HG02970 (cell line): ENCODE measurements at regions not wholly inside any gene's neighbourhood (a gene's known extent, or its start where the extent isn't known, plus 50 kb on each side); places are given as distances from the start of the nearest gene placed in this dataset.
"Not testable (repeated sequence)": the region's sequence is repeated elsewhere in the genome, so short reads cannot be mapped to it uniquely, and the experiment has no call there.

ENCODE experiments used
- ATAC-seq: cut with Tn5 transposase; IDR thresholded peaks from one replicate; pipeline ENCODE4 v1.9.1; 2021; ENCODE audit warnings: mild to moderate bottlenecking, moderate library complexity, moderate number of reproducible peaks; ENCODE audit not compliant: unreplicated experiment, low FRiP score

DNA sequence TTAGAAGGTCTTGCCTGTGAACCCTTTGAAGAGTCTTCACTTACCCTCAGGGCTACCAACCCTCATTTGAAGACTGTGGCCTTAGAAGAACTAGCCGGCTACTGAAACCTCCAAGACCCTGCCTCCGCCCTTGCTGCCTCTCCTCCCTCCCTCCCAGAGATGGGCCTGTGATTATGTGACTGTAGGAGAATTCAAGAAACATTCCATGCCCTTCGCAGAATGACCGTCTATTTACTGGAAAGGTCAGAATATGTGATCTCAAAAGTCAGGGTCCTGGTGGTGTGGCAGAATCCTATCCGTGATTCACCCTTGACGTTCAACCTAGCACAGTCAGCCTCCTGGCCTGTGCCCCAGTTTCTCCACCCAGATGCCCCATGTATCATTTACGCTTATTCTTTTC is 109.6 kb downstream of the CTNND1 start:
- no peak for ATAC-seq

- ATAC-seq: no peak
These were observed 111.8 kb downstream of the CTNND1 start for GRCh38 chr11:57873196-57873911.

DNA sequence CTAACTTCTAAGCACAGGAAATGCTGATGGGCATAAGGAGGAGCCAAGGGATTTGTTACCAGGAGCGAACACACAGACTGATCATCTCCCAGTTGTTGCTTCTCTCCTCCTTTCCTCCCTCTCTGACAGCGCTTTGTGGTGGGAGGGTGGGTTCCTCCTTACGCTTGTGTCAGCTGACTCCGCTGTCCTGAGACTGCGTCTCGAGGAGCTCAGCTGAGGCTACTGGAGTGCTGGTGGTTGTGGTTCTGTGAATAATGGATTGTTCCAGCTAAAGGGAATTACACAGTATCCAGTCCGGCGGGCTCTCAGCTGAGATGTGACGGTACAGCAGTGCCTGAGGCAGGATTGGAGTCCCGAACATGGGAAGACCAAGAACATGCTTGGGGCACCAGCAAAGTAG is 113.4 kb downstream of the CTNND1 start:
- ATAC-seq: no peak

GRCh38 chr11:57881647-57882046 is 120.0 kb downstream of the CTNND1 start:
- no peak for ATAC-seq

DNA sequence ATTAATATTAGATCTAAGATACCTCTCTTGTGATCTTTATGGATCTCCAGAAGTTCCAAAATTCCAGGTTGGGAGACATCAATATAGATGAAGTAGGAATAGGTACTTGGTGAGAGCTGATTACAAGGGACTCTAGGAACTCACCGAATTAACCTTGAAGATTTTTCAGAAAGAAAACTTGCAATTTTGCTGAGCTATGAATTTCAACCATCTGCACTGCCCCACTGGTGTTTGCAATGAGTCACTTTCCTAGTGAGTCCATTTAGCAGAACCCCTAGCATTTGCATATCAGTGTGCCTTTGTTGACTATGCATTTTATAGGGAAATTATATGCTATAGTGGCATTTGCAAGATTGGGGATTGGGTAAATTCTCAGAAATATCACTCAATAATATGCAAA is 122.0 kb downstream of the CTNND1 start:
- no peak for ATAC-seq

DNA sequence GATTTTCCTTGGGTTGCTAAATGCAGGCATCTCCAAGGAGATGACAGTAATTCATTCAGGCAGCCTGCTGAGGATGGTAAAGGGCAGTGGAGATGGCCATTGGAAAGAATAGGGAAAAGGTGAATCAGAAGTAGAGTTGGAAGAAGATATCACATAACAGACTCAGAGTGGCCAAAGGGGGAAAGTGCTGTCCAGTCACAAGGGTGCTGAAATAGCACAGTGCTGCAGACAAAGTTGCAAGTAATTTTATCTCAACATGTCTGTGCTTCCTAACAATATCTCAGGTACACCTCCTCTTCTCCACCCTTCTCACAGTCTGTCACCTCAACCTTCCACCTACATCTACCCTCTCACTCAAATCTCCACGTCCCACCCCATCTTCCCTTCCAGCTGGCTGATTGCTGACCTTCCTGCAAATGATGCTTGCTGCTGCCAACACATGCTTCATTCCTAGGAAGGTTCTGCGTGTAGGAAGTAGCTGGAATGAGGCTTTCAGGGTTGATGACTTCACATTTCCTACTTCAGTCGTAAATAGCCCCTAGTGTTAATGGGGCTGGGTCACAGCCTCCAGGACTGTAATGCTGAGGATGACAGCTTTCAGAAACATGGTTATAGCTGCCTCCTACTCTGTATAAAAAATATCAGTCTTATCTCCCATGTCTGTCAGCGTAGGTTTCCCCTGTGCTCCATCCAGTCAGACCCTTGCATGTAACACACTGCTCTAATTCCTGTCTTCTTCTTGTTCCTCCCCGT is 123.9 kb downstream of the CTNND1 start:
- ATAC-seq: no peak

- no peak for ATAC-seq
These were observed 126.8 kb downstream of the CTNND1 start for GRCh38 chr11:57888386-57888785.

- ATAC-seq: no peak
These were observed 128.9 kb downstream of the CTNND1 start for GRCh38 chr11:57890521-57890920.

GRCh38 chr11:57893200-57893599 is 130.5 kb upstream of the OR9Q1 start:
- ATAC-seq: not testable (repeated sequence)

- ATAC-seq: no peak
These were observed 127.1 kb upstream of the OR9Q1 start for GRCh38 chr11:57896361-57897145.

DNA sequence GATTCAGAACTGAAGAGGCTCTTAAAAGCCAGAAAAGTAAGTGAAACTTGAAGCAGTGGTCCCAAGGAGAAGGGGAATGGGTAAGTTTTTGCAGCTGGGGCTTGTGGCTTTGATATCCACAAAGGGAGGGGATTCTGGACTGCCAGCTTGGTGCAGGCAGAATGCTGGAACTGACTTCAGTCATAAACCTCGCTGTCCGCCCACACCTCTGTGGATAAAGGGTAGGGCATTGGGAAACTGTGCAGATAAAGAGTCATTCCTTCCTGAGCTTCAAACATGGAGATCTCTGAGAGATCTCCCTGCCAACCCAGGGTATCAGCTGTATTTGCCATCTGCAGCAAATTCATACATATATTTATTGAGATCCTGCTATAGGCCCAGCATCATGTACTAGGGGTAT is 124.3 kb upstream of the OR9Q1 start:
- ATAC-seq: no peak

DNA sequence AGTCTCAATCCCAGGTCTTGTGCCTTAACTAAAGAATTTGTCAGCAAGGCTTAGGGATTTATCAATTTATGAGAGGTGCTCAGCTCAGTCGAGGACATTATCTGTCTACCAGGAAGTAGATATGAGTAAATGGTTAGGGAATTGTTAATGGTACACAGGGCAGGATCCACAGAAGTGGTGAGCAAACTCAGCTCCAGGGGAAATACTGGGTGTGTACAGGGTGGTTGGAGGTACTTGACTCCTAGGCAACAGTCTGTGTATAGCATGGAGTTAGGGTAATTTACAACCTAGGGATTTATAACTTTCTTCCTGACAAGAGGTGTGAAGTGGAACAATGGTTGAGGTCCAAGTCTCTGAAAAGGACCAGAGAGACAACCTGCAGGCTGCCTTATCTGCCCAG is 123.4 kb upstream of the OR9Q1 start:
- ATAC-seq: no peak

GRCh38 chr11:57901278-57901677 is 122.4 kb upstream of the OR9Q1 start:
- ATAC-seq: no peak

GRCh38 chr11:57901756-57902155 is 121.9 kb upstream of the OR9Q1 start:
- no peak for ATAC-seq

- no peak for ATAC-seq
These were observed 120.7 kb upstream of the OR9Q1 start for GRCh38 chr11:57903011-57903410.

DNA sequence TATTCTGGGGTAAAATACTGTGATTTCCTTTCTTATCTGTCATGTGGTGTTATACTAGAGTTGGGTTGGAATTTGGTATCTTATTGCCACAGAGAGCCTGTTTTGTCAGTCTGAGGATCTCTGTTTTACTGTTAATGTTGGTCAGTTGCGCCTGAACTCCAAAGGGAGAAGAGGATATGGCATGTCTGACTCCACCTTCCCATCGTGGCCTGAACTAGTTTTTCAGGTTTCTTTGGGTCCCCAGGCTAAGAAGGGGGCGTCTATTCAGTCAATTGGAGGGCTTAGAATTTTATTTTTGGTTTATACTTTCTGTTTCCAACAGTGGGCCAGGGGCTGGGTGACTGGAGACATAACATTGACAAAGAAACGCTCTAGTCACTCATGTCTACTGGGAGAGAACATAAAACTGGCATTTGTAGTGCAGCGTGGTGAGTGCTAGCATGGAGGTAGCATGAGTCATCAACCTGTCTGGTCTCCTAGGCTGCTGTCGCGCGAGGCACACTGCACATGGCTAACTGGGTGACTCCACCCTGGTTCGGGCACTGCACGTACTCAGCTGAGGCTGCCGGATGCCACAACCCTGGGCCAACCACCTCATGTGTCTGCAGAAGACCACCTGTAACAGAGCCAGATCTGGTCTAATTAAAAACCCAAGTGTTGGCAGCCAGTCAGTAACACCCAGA is 120.1 kb upstream of the OR9Q1 start:
- peak; percentile 70 for ATAC-seq

DNA sequence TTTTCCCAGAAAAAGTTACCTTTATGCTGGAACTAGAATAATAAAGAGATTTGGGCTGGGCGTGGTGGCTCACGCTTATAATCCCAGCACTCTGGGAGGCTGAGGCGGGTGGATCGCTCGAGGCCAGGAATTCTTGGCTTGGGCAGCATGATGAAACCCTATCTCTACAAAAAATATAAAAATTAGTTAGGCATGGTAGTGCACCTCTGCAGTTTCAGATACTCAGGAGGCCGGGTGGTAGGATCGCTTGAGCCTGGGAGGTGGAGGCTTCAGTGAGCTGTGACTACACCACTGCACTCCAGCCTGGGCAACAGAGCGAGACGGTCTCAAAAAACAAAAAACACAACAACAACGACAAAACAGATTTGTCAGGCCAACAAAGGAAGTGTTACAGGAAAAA is 119.3 kb upstream of the OR9Q1 start:
- no peak for ATAC-seq

DNA sequence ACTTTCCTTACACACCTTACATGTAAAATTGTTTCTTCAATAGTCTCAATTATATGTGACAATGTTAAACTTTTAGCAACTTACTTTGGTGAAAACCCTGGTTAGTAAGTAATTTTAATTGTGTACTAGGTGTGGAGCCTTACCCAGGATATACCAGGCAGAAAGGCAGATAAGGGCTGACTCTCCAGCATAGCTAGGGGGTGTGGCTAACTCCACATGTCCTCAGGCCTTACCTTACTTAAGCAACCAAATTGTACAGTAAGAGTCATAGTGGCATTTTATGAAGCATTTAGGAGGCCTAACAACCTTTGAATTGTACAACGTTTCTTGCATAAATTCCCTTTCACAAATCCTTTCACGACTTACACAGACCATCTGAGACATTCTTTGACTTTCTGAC is 118.2 kb upstream of the OR9Q1 start:
- ATAC-seq: no peak

- ATAC-seq: not testable (repeated sequence)
These were observed 115.3 kb upstream of the OR9Q1 start for GRCh38 chr11:57908399-57908798.

GRCh38 chr11:57911522-57911921 is 112.2 kb upstream of the OR9Q1 start:
- ATAC-seq: not testable (repeated sequence)
